ENCODE measurements at regions not wholly inside any gene's neighbourhood (a gene's known extent, or its start where the extent isn't known, plus 50 kb on each side); places are given as distances from the start of the nearest gene placed in this dataset.
"Not testable (repeated sequence)": the region's sequence is repeated elsewhere in the genome, so short reads cannot be mapped to it uniquely, and the experiment has no call there.

DNA sequence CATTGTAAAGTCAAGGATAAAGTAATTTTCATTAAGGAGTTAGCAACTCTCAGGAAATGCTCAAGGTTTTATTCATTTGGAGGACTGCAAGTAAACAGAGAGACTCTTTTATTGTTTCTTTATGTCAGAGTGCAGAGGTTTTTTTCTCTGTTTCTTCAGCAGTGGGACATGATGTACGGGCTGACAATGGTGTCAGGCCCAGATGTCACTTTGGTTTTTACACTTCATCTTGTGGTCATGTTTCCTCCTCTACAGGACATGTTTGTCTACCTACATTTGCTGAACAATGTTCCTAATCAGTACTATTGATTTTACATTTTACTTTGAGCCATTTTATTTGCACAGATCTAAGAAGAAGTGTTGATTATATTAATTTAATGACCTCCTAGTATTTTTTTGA is 72.8 kb upstream of the PARP8 start:
- H3K9ac ChIP-seq (ENCODE audit: low read length), result no peak overlapping the region
- no peaks in the 10 kb centered on the region for H3K9me2 ChIP-seq (ENCODE audit: insufficient read depth, low read length)
- no peak overlapping the region for H3K4me3 ChIP-seq (ENCODE audit: low read length)
- H3K27me3 ChIP-seq (ENCODE audit: insufficient read depth, low read depth, low read length), result no peaks in the 10 kb centered on the region
- no peak overlapping the region for H3K27ac ChIP-seq (ENCODE audit: low read length)
- no peaks in the 10 kb centered on the region for H4K20me1 ChIP-seq (ENCODE audit: insufficient read depth)
- H3K79me2 ChIP-seq (replicated peaks; ENCODE audit: insufficient read depth, low read length), result no peaks in the 10 kb centered on the region
- no peaks in the 10 kb centered on the region for H3F3A ChIP-seq (ENCODE audit: insufficient read depth, low read length, poor library complexity, severe bottlenecking)
- H3K36me3 ChIP-seq (ENCODE audit: insufficient read depth, low read length), result no peaks in the 10 kb centered on the region
- no peak for TF ChIP-seq TAF1 (IDR thresholded peaks at IDR 0.05; ENCODE audit: low read depth)
- TF ChIP-seq SMC3 (conservative IDR thresholded peaks at IDR 0.05; ENCODE audit: poor library complexity), result no peak
- TF ChIP-seq, protein P1, sequence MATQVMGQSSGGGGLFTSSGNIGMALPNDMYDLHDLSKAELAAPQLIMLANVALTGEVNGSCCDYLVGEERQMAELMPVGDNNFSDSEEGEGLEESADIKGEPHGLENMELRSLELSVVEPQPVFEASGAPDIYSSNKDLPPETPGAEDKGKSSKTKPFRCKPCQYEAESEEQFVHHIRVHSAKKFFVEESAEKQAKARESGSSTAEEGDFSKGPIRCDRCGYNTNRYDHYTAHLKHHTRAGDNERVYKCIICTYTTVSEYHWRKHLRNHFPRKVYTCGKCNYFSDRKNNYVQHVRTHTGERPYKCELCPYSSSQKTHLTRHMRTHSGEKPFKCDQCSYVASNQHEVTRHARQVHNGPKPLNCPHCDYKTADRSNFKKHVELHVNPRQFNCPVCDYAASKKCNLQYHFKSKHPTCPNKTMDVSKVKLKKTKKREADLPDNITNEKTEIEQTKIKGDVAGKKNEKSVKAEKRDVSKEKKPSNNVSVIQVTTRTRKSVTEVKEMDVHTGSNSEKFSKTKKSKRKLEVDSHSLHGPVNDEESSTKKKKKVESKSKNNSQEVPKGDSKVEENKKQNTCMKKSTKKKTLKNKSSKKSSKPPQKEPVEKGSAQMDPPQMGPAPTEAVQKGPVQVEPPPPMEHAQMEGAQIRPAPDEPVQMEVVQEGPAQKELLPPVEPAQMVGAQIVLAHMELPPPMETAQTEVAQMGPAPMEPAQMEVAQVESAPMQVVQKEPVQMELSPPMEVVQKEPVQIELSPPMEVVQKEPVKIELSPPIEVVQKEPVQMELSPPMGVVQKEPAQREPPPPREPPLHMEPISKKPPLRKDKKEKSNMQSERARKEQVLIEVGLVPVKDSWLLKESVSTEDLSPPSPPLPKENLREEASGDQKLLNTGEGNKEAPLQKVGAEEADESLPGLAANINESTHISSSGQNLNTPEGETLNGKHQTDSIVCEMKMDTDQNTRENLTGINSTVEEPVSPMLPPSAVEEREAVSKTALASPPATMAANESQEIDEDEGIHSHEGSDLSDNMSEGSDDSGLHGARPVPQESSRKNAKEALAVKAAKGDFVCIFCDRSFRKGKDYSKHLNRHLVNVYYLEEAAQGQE (IDR thresholded peaks at IDR 0.05; ENCODE audit: borderline replicate concordance), result no peak
- no peak for TF ChIP-seq EP300 (conservative IDR thresholded peaks at IDR 0.05; ENCODE audit: poor library complexity, severe bottlenecking)
- no peak for TF ChIP-seq POLR2AphosphoS5 (IDR thresholded peaks at IDR 0.05)
- TF ChIP-seq, protein P2, sequence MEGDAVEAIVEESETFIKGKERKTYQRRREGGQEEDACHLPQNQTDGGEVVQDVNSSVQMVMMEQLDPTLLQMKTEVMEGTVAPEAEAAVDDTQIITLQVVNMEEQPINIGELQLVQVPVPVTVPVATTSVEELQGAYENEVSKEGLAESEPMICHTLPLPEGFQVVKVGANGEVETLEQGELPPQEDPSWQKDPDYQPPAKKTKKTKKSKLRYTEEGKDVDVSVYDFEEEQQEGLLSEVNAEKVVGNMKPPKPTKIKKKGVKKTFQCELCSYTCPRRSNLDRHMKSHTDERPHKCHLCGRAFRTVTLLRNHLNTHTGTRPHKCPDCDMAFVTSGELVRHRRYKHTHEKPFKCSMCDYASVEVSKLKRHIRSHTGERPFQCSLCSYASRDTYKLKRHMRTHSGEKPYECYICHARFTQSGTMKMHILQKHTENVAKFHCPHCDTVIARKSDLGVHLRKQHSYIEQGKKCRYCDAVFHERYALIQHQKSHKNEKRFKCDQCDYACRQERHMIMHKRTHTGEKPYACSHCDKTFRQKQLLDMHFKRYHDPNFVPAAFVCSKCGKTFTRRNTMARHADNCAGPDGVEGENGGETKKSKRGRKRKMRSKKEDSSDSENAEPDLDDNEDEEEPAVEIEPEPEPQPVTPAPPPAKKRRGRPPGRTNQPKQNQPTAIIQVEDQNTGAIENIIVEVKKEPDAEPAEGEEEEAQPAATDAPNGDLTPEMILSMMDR (IDR thresholded peaks at IDR 0.05; ENCODE audit: poor library complexity, severe bottlenecking), result no peak
- TF ChIP-seq EZH2 (IDR thresholded peaks at IDR 0.05; ENCODE audit: borderline replicate concordance, insufficient read depth, low read length, poor library complexity, severe bottlenecking), result no peak
- TF ChIP-seq MXI1 (conservative IDR thresholded peaks at IDR 0.05; ENCODE audit: poor library complexity, severe bottlenecking), result no peak
- TF ChIP-seq RAD21 (conservative IDR thresholded peaks at IDR 0.05), result no peak
- no peak overlapping the region for H3K4me2 ChIP-seq (ENCODE audit: low read length)
- no peaks in the 10 kb centered on the region for H3K9me3 ChIP-seq (ENCODE audit: low read length)
- H2AFZ ChIP-seq (ENCODE audit: low read depth, low read length), result no peak overlapping the region

DNA sequence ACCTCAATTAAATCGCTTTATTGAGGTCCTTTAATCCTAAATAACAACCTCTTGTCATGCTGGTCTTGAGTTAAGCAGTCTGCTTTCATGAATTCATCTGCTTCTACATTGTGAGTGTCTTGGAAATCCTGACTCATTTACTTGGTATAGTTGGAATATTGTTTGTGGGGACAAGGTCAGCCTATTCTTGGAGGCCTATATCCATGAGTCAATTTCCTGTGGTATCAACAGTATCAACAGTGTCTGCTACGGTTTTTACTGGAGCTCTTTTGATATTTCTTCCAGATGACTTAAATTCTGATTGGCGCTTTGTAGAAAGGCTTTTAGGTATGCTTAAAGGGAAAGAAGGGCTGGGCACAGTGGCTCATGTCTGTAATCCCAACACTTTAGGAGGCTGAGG is 71.2 kb upstream of the PARP8 start:
- Histone ChIP-seq H3K9ac (ENCODE audit: low read length) (no peak overlapping the region), H3K4me2 (ENCODE audit: low read length) (no peak overlapping the region)
- TF ChIP-seq EP300 (conservative IDR thresholded peaks at IDR 0.05; ENCODE audit: poor library complexity, severe bottlenecking) (no peak), RAD21 (conservative IDR thresholded peaks at IDR 0.05) (no peak), EZH2 (IDR thresholded peaks at IDR 0.05; ENCODE audit: borderline replicate concordance, insufficient read depth, low read length, poor library complexity, severe bottlenecking) (no peak), SMC3 (conservative IDR thresholded peaks at IDR 0.05; ENCODE audit: poor library complexity) (no peak), TAF1 (IDR thresholded peaks at IDR 0.05; ENCODE audit: low read depth) (no peak), MXI1 (conservative IDR thresholded peaks at IDR 0.05; ENCODE audit: poor library complexity, severe bottlenecking) (no peak), POLR2AphosphoS5 (IDR thresholded peaks at IDR 0.05) (no peak)
- TF ChIP-seq, protein P1 (IDR thresholded peaks at IDR 0.05; ENCODE audit: borderline replicate concordance), result no peak
- TF ChIP-seq, protein P2 (IDR thresholded peaks at IDR 0.05; ENCODE audit: poor library complexity, severe bottlenecking), result no peak

DNA sequence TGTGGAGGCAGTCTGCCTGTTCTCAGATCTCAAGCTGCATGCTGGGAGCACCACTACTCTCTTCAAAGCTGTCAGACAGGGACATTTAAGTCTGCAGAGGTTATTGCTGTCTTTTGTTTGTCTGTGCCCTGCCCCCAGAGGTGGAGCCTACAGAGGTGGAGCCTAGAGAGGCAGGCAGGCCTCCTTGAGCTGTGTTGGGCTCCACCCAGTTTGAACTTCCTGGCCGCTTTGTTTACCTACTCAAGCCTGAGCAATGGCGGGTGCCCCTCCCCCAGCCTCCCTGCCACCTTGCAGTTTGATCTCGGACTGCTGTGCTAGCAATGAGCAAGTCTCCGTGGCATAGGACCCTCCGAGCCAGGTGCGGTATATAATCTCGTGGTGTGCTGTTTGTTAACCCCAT is 64.9 kb upstream of the PARP8 start:
- not testable (repeated sequence) for H2AFZ ChIP-seq (ENCODE audit: low read depth, low read length); H3K27me3 ChIP-seq (ENCODE audit: insufficient read depth, low read depth, low read length); H3K79me2 ChIP-seq (replicated peaks; ENCODE audit: insufficient read depth, low read length); H4K20me1 ChIP-seq (ENCODE audit: insufficient read depth); H3K9me2 ChIP-seq (ENCODE audit: insufficient read depth, low read length); H3K4me2 ChIP-seq (ENCODE audit: low read length); H3K9me3 ChIP-seq (ENCODE audit: low read length); H3K4me3 ChIP-seq (ENCODE audit: low read length); H3F3A ChIP-seq (ENCODE audit: insufficient read depth, low read length, poor library complexity, severe bottlenecking); H3K9ac ChIP-seq (ENCODE audit: low read length); H3K36me3 ChIP-seq (ENCODE audit: insufficient read depth, low read length); H3K27ac ChIP-seq (ENCODE audit: low read length)

More for the DNA sequence above, 71.2 kb upstream of the PARP8 start:
- H3K27me3 ChIP-seq (ENCODE audit: insufficient read depth, low read depth, low read length), result no peaks in the 10 kb centered on the region
- no peaks in the 10 kb centered on the region for H3K79me2 ChIP-seq (replicated peaks; ENCODE audit: insufficient read depth, low read length)
- no peak overlapping the region for H2AFZ ChIP-seq (ENCODE audit: low read depth, low read length)
- H3K9me2 ChIP-seq (ENCODE audit: insufficient read depth, low read length), result no peaks in the 10 kb centered on the region
- no peak overlapping the region for H3K4me3 ChIP-seq (ENCODE audit: low read length)
- no peaks in the 10 kb centered on the region for H3K36me3 ChIP-seq (ENCODE audit: insufficient read depth, low read length)
- H4K20me1 ChIP-seq (ENCODE audit: insufficient read depth), result no peaks in the 10 kb centered on the region
- no peaks in the 10 kb centered on the region for H3F3A ChIP-seq (ENCODE audit: insufficient read depth, low read length, poor library complexity, severe bottlenecking)
- no peak overlapping the region for H3K27ac ChIP-seq (ENCODE audit: low read length)
- H3K9me3 ChIP-seq (ENCODE audit: low read length), result no peaks in the 10 kb centered on the region

Data from neural cell (in vitro differentiated cells).